GM12873 (cell line): ENCODE measurements at regions not wholly inside any gene's neighbourhood (a gene's known extent, or its start where the extent isn't known, plus 50 kb on each side); places are given as distances from the start of the nearest gene placed in this dataset.

Experiments
- CTCF ChIP-seq: IDR thresholded peaks from 2 replicates; pipeline ENCODE4 v1.5.1; 2012; ENCODE audit warnings: low read depth, mild to moderate bottlenecking, moderate library complexity, low read length, control low read depth; ENCODE audit not compliant: insufficient read depth; ENCODE audit errors: missing control alignments

- TF ChIP-seq CTCF = no peak
Observed at GRCh38 chr18:5021558-5021957, 175.5 kb downstream of the AKAIN1 start.

GRCh38 chr18:5015213-5015612 lies 181.8 kb downstream of the AKAIN1 start:
- TF ChIP-seq CTCF = no peak

- TF ChIP-seq CTCF = no peak
Observed at GRCh38 chr18:4994710-4995109, 202.3 kb downstream of the AKAIN1 start.

- TF ChIP-seq CTCF = no peak
Observed at GRCh38 chr18:4987452-4988405, 209.3 kb downstream of the AKAIN1 start.

- TF ChIP-seq CTCF = no peak
Observed at GRCh38 chr18:4986677-4987076, 210.4 kb downstream of the AKAIN1 start.

- no peak for TF ChIP-seq CTCF
Observed at GRCh38 chr18:4986066-4986465, 211.0 kb downstream of the AKAIN1 start.

GRCh38 chr18:4961121-4961909 lies 235.7 kb downstream of the AKAIN1 start:
- TF ChIP-seq CTCF = no peak
